CD4-positive, CD25-positive, alpha-beta regulatory T cell (primary cell): ENCODE measurements at regions not wholly inside any gene's neighbourhood (a gene's known extent, or its start where the extent isn't known, plus 50 kb on each side); places are given as distances from the start of the nearest gene placed in this dataset.
A peak's percentile ranks its signal among the peaks of the same experiment; 100 is the strongest.

ENCODE experiments used
- ATAC-seq, 2 donors: fragments of 150-1000 bp; cut with Tn5 transposase; one replicate each; pipeline ENCODE4 v1.10.0; 2021; ENCODE audit warnings: low read depth in 2 of 2, moderate number of reproducible peaks in 2 of 2, moderate library complexity in 1 of 2
- DNase-seq, 3 donors: peaks; one replicate each; pipeline versions ENCODE4 v3.0.0 to v3.0.0-alpha.2; 2012 to 2022; ENCODE audit warnings: mixed read lengths in 1 of 3
- H3K27ac ChIP-seq: one replicate; pipeline ENCODE4 v1.7.0; 2013; ENCODE audit warnings: mild to moderate bottlenecking, low read length; ENCODE audit not compliant: insufficient read depth, poor library complexity, severe bottlenecking
- H3K27me3 ChIP-seq: one replicate; pipeline ENCODE4 v1.7.0; 2013; ENCODE audit warnings: low read length; ENCODE audit not compliant: control insufficient read depth, insufficient read depth
- H3K36me3 ChIP-seq: one replicate; pipeline ENCODE4 v1.7.0; 2013; ENCODE audit warnings: mild to moderate bottlenecking, low read length, moderate library complexity; ENCODE audit not compliant: control insufficient read depth, insufficient read depth
- H3K4me1 ChIP-seq: 2 replicates; pipeline ENCODE4 v1.7.0; 2013; ENCODE audit warnings: mild to moderate bottlenecking, low read length; ENCODE audit not compliant: insufficient read depth, control insufficient read depth, poor library complexity, severe bottlenecking
- H3K4me3 ChIP-seq: one replicate; pipeline ENCODE4 v1.7.0; 2013; ENCODE audit warnings: low read depth, mild to moderate bottlenecking, low read length, moderate library complexity
- H3K9me3 ChIP-seq, 2 experiments: 1 replicate in 1 of 2; 2 replicates in 1 of 2; pipeline ENCODE4 v1.7.0; 2013; ENCODE audit warnings: low read length in 2 of 2, mild to moderate bottlenecking in 1 of 2, moderate library complexity in 1 of 2; ENCODE audit not compliant: control insufficient read depth in 2 of 2
- H3K27ac Mint-ChIP-seq, 3 donors: one replicate each; pipeline ENCODE4 v1.8.0; 2020 to 2022; ENCODE audit warnings: mild to moderate bottlenecking in 3 of 3, mixed read lengths in 3 of 3, moderate library complexity in 2 of 3
- H3K27me3 Mint-ChIP-seq: one replicate; pipeline ENCODE4 v1.8.0; 2022; ENCODE audit warnings: mild to moderate bottlenecking, mixed read lengths
- H3K36me3 Mint-ChIP-seq: one replicate; pipeline ENCODE4 v1.8.0; 2020; ENCODE audit warnings: mixed read lengths
- H3K4me1 Mint-ChIP-seq, 4 donors: one replicate each; pipeline ENCODE4 v1.8.0; 2020 to 2022; ENCODE audit warnings: mixed read lengths in 4 of 4, mild to moderate bottlenecking in 1 of 4
- H3K4me3 Mint-ChIP-seq, 4 donors: one replicate each; pipeline ENCODE4 v1.8.0; 2020 to 2022; ENCODE audit warnings: mild to moderate bottlenecking in 4 of 4, mixed read lengths in 4 of 4, moderate library complexity in 3 of 4
- H3K9me3 Mint-ChIP-seq, 7 donors: one replicate each; pipeline ENCODE4 v1.8.0; 2020 to 2022; ENCODE audit warnings: mixed read lengths in 7 of 7, mild to moderate bottlenecking in 3 of 7, moderate library complexity in 2 of 7

GRCh38 chr6:158249340-158249836 lies 62.9 kb upstream of the TULP4 start:
- Histone ChIP-seq H3K9me3 (no peaks in the 10 kb centered on the region), H3K27me3 (no peaks in the 10 kb centered on the region), H3K36me3 (peaks cover 4% of the 10 kb centered on the region), H3K27ac (no peak overlapping the region), H3K4me1 (peaks cover under 1% of the 10 kb centered on the region), H3K4me3 (no peak overlapping the region)
- no peak for ATAC-seq
- peaks cover 18 to 44% (median 32%) of the 10 kb centered on the region in 4 donors for H3K4me1 Mint-ChIP-seq
- H3K36me3 Mint-ChIP-seq = peaks cover 27% of the 10 kb centered on the region
- no peak overlapping the region for H3K27ac Mint-ChIP-seq
- H3K27me3 Mint-ChIP-seq = no peaks in the 10 kb centered on the region
- H3K9me3 Mint-ChIP-seq = peaks cover 0 to 1% (median 0%) of the 10 kb centered on the region in 7 donors
- no peak overlapping the region for H3K4me3 Mint-ChIP-seq
- no peak for DNase-seq

DNA sequence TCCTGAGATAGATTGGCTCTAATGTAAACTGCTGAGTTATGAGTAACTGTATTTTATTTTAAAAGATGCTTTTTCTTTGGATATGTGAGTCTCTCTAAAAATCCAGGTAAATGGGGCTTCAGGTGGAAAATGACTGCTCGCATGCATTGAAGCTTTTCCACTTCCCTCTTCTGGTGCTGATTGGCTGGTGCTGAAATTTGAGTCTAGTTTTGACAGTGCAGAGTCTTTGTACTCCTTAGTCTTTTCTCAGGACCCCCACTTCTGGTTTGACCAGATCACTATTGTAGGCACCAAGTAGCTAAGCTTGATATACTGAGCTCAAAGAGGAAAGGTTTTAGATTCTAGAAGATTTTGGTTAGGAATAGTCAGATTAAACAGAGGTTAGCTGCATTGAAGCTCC lies 60.7 kb upstream of the TULP4 start:
- H3K9me3 Mint-ChIP-seq = peaks cover 0 to 1% (median 0%) of the 10 kb centered on the region in 7 donors
- no peak for ATAC-seq

GRCh38 chr6:158253248-158253647 lies 59.0 kb upstream of the TULP4 start:
- Histone ChIP-seq H3K4me1 (peaks cover 33% of the 10 kb centered on the region), H3K27ac (no peak overlapping the region), H3K9me3 (no peaks in the 10 kb centered on the region), H3K4me3 (no peak overlapping the region), H3K27me3 (no peaks in the 10 kb centered on the region), H3K36me3 (no peaks in the 10 kb centered on the region)
- H3K9me3 Mint-ChIP-seq = peaks cover 0 to 1% (median 0%) of the 10 kb centered on the region in 7 donors
- peaks cover 33 to 70% (median 47%) of the 10 kb centered on the region in 4 donors for H3K4me1 Mint-ChIP-seq
- peak overlapping the region in 1 of 3 donors; percentile 43 for H3K27ac Mint-ChIP-seq
- DNase-seq (no peak), ATAC-seq (no peak)
- peak overlapping the region in 1 of 4 donors; percentile 81 for H3K4me3 Mint-ChIP-seq
- H3K27me3 Mint-ChIP-seq = peaks cover 5% of the 10 kb centered on the region
- peaks cover 17% of the 10 kb centered on the region for H3K36me3 Mint-ChIP-seq

More for the DNA sequence above, 60.7 kb upstream of the TULP4 start:
- no peaks in the 10 kb centered on the region for H3K27me3 ChIP-seq
- peaks cover 21 to 56% (median 40%) of the 10 kb centered on the region in 4 donors for H3K4me1 Mint-ChIP-seq
- H3K27me3 Mint-ChIP-seq = peaks cover 5% of the 10 kb centered on the region
- peaks cover 24% of the 10 kb centered on the region for H3K36me3 Mint-ChIP-seq
- no peak for DNase-seq
- no peaks in the 10 kb centered on the region for H3K9me3 ChIP-seq
- no peak overlapping the region for H3K27ac ChIP-seq
- H3K36me3 ChIP-seq = peaks cover 4% of the 10 kb centered on the region
- H3K4me3 ChIP-seq = no peak overlapping the region
- no peak overlapping the region for H3K4me3 Mint-ChIP-seq
- H3K4me1 ChIP-seq = peaks cover 17% of the 10 kb centered on the region
- H3K27ac Mint-ChIP-seq = peak overlapping the region in 1 of 3 donors; percentile 62

DNA sequence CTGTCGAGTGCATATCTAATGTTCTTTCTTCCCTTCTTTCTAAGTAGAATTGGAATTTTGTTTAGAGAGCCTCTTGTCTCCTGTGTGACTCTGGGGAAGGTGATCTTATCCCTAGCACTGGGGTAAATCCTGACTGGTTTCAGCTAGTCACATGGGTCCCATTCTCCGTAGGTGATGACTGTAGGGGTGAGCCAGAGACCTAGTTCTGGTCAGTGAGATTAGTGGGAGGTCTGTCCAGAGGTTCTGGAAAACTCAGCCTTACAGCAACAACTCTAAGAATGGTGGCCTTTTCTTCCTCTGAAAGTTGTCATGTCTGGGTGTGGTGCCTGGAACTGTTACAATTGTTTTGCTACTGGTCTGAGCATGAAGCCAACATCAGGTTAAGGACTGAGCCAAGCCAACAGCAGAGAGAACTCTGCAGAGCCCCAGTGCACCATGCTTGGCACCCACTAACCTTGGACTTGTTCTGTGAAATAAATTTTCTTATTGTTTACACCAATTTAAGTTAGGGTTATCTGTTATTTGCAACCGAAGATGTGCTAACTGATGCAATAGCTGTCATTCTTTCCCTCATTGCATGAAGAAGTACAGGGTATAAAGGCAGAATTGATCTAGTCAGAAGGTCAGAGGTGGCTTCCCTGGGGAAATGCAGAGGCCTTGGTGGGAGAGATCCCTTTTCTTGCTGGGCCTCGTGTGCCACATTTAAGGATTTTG lies 56.8 kb upstream of the TULP4 start:
- Mint-ChIP-seq H3K9me3 (peaks cover 0 to 1% (median 0%) of the 10 kb centered on the region in 7 donors), H3K4me1 (peaks cover 33 to 78% (median 56%) of the 10 kb centered on the region in 4 donors), H3K27me3 (peaks cover 5% of the 10 kb centered on the region), H3K27ac (peak overlapping the region; percentile 52 to 92 (median 90)), H3K36me3 (peaks cover 22% of the 10 kb centered on the region), H3K4me3 (peak overlapping the region; percentile 45 to 66 (median 56))
- H3K9me3 ChIP-seq = no peaks in the 10 kb centered on the region
- H3K4me3 ChIP-seq = peak overlapping the region; percentile 65
- no peaks in the 10 kb centered on the region for H3K27me3 ChIP-seq
- peak overlapping the region; percentile 42 for H3K27ac ChIP-seq
- no peak for ATAC-seq
- peak in 1 of 3 donors; percentile 31 for DNase-seq
- H3K4me1 ChIP-seq = peaks cover 33% of the 10 kb centered on the region
- no peaks in the 10 kb centered on the region for H3K36me3 ChIP-seq

DNA sequence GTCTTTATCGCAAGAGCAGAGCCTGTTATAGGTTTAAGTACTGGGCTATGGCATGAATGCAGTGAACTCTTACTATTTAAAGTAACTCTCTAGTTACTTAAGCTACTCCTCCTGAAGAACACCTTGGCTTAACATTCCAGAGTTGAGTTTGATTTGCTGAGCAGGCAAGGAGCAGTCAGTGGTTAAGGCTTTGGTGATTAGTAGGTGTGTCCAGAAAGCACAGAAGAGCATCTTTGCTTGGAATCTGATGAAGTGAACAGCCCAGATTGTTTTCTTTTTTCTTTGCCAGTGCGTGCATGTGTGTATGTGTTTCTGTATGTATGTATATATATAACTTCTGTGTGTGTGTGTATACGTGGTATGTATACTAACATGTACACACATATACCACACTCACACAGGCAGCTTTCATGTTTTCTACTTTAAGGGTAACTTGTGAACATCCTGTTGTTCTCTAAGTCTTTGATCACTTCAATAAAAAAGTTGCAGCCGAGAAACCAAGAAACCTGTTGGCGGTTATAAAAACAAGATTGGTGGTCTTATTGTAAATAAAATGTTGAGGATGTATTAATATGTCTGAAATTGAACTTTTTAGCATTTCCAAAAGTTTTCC lies 56.2 kb upstream of the TULP4 start:
- peaks cover 0 to 1% (median 0%) of the 10 kb centered on the region in 7 donors for H3K9me3 Mint-ChIP-seq
- peaks cover 33% of the 10 kb centered on the region for H3K4me1 ChIP-seq

GRCh38 chr6:158256746-158257424 lies 55.4 kb upstream of the TULP4 start:
- Mint-ChIP-seq H3K9me3 (peaks cover 0 to 1% (median 0%) of the 10 kb centered on the region in 7 donors), H3K27me3 (peaks cover 5% of the 10 kb centered on the region), H3K4me3 (peak overlapping the region; percentile 22 to 79 (median 55)), H3K36me3 (peaks cover 30% of the 10 kb centered on the region), H3K27ac (peak overlapping the region; percentile 52 to 92 (median 90)), H3K4me1 (peaks cover 32 to 74% (median 54%) of the 10 kb centered on the region in 4 donors)
- Histone ChIP-seq H3K9me3 (no peaks in the 10 kb centered on the region), H3K4me1 (peaks cover 36% of the 10 kb centered on the region), H3K27me3 (no peaks in the 10 kb centered on the region), H3K27ac (peak overlapping the region; percentile 42), H3K36me3 (no peaks in the 10 kb centered on the region), H3K4me3 (peak overlapping the region; percentile 65)
- DNase-seq (no peak), ATAC-seq (no peak)

More for the DNA sequence above, 56.2 kb upstream of the TULP4 start:
- ATAC-seq (peak; percentile 78 to 85), DNase-seq (peak in 2 of 3 donors; percentile 51 to 77)
- H3K27ac Mint-ChIP-seq = peak overlapping the region; percentile 52 to 92 (median 90)
- peak overlapping the region; percentile 19 to 66 (median 51) for H3K4me3 Mint-ChIP-seq
- peak overlapping the region; percentile 42 for H3K27ac ChIP-seq
- peaks cover 33 to 72% (median 53%) of the 10 kb centered on the region in 4 donors for H3K4me1 Mint-ChIP-seq
- no peaks in the 10 kb centered on the region for H3K27me3 ChIP-seq
- H3K4me3 ChIP-seq = peak overlapping the region; percentile 65
- peaks cover 24% of the 10 kb centered on the region for H3K36me3 Mint-ChIP-seq
- no peaks in the 10 kb centered on the region for H3K36me3 ChIP-seq
- no peaks in the 10 kb centered on the region for H3K9me3 ChIP-seq
- H3K27me3 Mint-ChIP-seq = peaks cover 5% of the 10 kb centered on the region

DNA sequence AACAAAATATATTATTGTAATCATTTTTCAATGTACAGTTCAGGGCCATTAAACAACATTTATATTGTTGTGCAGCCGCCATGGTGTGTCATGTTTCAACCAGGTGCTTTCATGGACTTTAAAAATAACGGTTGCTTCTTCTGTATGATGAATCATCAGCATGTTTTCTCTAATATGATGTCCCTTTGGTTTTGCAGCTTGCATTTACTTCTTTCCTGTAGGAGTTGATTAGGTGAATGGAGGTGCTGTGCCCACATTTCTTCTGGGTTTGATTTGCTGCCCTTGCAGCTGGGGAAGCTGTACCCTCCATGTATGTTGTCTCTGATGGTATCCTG lies 54.9 kb upstream of the TULP4 start:
- Mint-ChIP-seq H3K27me3 (peaks cover 5% of the 10 kb centered on the region), H3K9me3 (peaks cover 0 to 1% (median 0%) of the 10 kb centered on the region in 7 donors), H3K36me3 (peaks cover 28% of the 10 kb centered on the region), H3K4me3 (peak overlapping the region in 2 of 4 donors; percentile 45 to 67), H3K27ac (peak overlapping the region; percentile 1 to 72 (median 52)), H3K4me1 (peaks cover 33 to 76% (median 55%) of the 10 kb centered on the region in 4 donors)
- Histone ChIP-seq H3K27ac (no peak overlapping the region), H3K36me3 (no peaks in the 10 kb centered on the region), H3K4me1 (peaks cover 36% of the 10 kb centered on the region), H3K9me3 (no peaks in the 10 kb centered on the region), H3K27me3 (no peaks in the 10 kb centered on the region), H3K4me3 (no peak overlapping the region)
- DNase-seq (no peak), ATAC-seq (peak in 1 of 2 donors; percentile 10)
